Posterior cingulate gyrus (tissue), 11 donors: ENCODE measurements at regions not wholly inside any gene's neighbourhood (a gene's known extent, or its start where the extent isn't known, plus 50 kb on each side); places are given as distances from the start of the nearest gene placed in this dataset.

Experiments
- DNase-seq, 10 donors: peaks; one replicate each; pipeline versions ENCODE4 v3.0.0 to v3.0.0-alpha.2; 2020 to 2021; ENCODE audit warnings: mixed read lengths in 3 of 10
- intact Hi-C: fragments of 100-400 bp; cut with DNase I; formaldehyde crosslinking; loops from one replicate; pipeline ENCODE4 v1.15.1; 2023

DNA sequence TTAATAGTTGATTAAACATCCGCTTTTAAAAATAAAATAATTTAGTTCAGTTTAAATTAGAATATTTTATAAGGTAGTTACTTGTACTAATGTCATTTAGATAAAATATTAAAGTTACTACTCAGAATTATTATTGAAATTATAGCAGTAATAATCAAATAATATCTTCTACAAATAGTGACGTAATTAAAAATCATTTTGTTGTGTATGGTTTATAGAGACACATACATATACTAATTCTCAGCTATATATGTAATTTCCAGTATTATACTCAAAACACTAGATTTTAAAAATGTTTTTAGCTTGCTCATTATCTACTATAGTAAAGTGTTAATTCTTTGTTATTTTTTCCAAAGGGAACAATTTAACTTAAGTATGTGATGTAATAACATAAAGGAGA lies 435.2 kb upstream of the MANEA start:
- intact Hi-C loops, result no loop called here
- no peak for DNase-seq

DNA sequence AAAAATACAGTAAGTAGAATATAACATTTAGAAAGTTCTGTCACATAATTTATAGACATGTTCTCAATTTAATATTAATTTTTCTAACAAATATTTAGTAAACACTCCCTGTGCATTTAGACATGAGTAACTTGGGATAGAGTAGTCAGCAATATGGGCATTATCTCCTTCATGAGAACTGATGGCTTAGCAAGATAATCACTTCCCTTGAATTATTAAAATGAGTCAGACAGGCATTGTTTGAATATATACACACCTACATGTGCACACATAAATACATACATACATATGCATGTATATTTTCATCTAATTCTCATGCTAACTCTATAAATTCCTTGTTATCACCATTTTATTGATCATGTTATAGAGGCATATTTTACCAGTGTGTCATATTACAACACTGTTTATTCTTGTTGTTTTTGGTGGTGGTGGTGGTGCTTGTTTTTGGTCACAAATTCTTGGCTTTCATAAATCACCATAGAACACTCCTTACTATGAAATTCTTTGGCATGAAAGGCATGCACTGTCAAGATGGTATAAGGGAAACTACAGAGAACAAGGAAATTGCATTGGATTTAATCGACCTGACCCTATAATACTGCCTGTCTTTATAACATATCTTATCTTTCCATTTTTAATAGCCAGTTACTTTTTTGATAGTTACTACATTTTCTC lies 434.5 kb upstream of the MANEA start:
- no peak for DNase-seq
- intact Hi-C loops, result no loop called here

DNA sequence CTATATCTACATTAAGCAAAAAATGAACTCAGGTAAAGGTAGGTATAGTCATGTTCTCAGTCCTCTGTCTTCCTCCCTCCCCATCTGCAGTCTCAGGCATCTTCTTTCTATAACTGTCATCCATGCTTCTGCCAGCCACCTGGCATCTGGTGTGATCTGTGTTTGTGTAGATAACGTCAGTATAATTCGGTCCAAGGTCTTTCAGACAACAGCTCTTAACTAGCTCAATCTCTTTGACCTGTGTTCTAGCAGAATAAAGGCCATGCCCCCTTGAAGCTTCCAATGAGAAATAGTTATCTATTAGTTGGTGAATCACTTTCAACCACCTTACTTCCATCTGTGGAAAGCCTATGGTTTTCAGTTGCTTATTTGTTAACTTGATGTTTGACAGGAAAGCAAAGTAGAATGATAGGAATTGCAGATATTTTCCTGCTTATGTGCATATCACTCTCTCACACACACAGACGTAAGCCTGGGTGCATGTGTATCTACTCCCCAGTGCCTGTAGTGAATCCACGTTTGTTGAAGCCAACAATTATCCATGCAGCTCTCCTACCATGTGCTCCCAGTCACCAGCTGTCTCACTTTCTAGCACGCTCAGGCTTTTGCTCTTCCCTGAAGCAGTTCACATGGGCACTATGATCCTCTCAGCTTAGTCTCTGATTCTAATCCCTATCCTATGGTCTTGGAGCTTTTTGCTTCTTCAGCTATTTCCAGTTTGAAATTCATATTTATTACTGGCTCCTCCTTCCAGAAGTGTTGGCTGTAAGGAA lies 433.7 kb upstream of the MANEA start:
- no peak for DNase-seq
- intact Hi-C loops, result no loop called here

DNA sequence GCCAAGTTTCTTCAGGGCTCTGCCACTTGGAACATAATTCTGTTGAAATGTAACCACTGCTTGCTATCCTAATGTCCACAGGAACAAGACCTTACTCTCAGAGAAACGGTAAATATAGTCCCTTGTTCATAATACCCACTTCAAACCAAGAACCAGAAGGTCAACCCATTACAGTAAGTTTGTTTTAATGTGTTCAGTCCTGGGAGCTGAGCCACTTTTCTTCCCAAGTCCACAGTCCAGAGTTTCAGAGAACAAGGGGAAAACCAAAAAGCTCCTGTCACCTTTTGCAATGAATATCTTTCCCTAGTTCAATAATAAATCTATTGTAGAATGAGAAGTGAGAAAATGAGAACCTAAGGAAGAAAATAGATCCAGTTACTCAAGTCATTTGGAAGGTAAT lies 431.9 kb upstream of the MANEA start:
- intact Hi-C loops, result no loop called here
- DNase-seq, result no peak

DNA sequence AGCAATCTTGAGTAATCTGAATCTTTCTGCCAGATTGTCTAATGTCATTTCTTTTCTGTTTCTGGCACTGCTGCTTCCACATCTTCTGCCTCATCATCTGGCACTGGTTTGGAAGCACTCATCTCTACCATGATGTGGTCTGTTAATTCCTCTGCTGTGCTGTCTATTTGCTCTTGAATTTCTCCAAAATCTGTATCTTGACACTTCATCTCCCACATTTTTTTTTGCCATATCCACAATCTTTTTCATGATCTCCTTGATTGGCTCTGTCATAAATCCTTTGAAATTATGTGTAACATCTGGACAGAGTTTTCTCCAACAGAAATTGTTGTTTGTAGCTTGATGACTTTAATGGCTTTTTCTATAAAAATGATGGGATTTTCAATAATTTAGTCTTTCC lies 417.8 kb upstream of the MANEA start:
- intact Hi-C loops, result no loop called here
- DNase-seq, result no peak

DNA sequence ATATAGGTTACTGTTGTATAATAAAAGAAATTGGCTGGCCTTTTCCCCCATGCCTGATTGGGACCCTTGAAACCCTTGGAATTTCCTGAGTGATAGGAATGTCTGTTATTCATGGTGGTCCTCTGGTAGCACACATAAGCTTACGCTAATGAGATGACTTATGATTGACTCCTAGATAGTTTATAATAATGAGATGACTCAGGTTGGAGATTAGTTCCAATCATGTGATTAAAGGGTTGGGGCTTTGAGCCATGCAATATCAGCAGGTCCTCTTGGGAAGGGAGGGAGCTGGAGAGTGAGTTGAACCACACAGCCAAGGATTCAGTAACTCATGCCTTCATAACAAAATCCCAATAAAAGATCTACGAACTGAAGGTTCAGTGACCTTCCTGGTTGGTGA lies 407.6 kb upstream of the MANEA start:
- no peak for DNase-seq
- intact Hi-C loops, result no loop called here

DNA sequence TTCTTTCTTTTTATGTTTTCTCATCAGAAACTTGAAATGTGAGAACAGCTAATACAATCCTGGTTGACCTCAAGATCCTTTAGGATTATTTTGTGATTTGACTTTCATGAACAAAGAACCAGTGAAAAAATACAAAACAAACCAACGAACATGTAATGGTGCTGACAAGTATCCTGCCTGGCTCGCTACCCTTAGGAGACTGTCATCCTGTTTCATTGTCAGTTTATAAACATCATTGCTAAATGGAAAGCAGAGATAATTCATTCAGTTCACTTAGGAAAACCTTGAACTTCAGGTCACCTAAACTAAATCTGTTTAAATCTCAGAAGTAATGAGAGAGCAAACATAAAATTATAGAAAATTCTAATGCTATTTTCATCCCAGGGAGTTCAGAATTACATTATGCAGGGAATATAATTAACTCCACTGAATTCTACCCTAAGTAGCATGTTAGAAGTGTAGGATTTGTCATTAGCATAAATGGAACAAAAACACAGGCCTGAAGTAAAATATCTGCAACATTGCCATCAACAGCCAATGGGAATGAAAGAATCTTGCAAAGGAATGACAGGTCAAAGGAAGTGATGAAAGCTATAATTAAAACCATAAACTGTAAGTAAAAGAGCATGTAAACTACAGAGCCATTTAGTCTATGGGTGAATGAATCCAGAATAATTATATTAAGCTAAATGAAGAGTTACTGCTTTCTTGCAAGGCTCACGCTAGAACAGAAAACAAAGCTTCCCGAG lies 401.2 kb upstream of the MANEA start:
- no peak for DNase-seq
- intact Hi-C loops, result no loop called here

DNA sequence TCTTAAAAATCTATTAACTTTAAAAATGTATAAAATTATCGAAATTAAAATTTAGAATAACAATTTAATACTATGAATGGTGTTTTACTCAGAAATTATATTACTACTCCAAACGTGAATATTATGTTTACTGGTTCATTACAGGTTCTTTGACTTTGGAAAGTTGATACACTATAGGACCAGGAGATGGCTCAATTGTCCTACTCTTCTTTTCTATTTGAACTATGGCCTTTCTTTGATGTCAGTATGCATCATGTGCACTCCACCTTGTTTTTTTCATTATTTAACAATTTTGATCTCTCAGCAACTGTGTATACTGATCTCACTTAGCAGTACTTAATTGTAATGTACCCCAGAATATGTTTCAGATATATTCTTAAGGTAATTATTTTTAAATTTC lies 391.5 kb upstream of the MANEA start:
- no peak for DNase-seq

DNA sequence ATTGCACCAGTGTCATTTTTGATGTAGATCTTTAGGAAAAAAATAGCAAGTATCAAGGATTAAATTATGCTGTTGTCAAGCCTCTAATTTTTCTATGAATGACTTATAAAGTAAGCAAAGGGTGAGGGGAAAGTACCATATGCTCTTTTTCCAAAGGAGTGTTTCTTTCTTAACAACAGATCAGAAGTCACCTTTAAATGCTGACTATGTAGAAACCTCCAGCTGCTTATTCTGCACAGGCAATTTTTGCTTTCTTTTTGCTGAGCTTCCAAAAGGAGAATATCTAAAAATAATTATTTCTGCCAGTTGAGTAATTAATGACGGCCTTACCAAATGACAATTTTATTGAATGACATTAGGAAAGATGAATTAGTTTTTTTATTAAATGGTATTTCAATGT lies 390.6 kb upstream of the MANEA start:
- intact Hi-C loops, result no loop called here
- DNase-seq, result no peak

More for the DNA sequence above, 391.5 kb upstream of the MANEA start:
- intact Hi-C loops, result no loop called here

DNA sequence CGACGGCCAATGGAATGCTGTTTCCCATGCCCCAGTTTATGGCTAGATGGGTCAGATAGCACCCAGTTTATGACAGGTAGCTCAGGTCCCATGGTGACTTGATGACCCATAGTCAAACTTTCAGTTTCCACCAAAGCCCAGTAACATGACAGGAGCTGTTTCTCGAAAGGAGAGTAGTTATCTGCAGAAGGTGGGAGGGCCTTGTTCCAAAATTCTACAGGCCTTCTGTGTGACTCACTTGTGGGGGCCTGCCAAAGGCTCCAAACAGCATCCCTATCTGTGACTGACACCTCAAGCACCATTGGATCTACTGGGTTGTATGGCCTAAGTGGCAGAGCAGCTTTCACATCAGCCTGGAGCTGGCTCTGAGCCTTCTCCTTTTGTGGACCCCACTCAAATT lies 379.7 kb upstream of the MANEA start:
- DNase-seq, result no peak
- intact Hi-C loops, result no loop called here

DNA sequence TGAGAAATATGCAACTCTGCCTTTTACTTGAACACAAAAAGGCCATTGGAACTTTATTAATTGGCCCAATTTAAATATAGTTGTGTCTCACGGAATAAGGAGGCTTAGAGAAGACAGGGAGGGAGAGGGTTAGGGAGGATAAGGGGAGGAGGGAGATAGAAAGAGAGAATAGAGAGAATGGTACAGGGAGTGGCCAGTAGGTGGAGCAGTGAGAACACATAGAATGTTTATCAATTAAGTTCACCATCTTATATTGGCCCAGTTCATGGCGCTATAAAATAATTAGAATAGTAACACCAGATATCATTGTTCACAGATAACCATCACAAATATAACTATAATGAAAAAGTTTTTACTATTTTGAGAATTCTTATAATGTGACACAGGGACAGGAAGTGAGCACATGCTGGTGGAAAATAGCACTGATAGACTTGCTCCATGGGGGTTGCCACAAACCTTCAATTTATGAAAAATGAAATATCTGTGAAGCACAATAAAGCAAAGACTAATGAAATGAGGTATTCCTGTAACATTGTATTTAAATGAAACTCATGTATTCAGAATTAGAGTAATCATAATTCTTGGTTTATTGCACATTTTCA lies 374.1 kb upstream of the MANEA start:
- intact Hi-C loops, result no loop called here
- peak in 1 of 10 donors; percentile 8 for DNase-seq

DNA sequence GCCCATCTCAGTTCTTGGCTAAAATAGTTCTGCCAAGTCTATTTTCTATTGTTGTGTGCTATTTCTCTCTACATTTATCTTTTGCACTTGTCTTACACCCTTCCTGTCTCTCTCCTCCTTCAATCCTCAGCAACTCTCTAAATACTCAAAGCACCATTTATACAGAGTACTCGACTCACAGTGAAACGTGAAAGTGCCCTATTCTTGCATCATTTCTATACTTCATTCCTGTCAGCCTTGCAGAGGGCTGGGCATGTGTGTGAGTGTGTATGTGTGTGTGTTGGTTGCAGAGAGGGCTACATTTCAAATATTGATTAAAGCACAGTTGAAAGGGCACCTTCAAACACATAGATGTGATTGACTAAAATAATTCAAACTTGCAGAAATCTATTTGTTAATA lies 373.2 kb upstream of the MANEA start:
- DNase-seq, result no peak
- intact Hi-C loops, result no loop called here

DNA sequence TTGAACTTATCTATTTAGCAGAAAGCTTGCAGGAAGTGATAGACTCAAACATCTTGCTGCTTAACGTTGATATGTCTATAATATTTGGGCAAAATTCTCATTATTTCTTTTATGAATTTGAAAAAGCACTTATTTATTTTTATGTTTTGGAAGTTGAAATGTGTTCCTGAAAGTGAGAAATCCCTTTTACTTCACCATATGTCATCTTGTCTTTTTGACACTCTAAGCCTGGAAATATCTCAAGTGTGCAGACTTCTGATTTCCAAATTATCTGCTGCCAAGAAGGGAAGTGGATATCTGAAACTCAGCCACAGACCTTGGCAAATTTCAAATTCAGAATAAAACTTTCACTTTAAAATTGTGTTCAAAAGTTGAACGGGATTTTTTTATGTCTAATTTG lies 368.7 kb upstream of the MANEA start:
- no peak for DNase-seq
- intact Hi-C loops, result no loop called here

DNA sequence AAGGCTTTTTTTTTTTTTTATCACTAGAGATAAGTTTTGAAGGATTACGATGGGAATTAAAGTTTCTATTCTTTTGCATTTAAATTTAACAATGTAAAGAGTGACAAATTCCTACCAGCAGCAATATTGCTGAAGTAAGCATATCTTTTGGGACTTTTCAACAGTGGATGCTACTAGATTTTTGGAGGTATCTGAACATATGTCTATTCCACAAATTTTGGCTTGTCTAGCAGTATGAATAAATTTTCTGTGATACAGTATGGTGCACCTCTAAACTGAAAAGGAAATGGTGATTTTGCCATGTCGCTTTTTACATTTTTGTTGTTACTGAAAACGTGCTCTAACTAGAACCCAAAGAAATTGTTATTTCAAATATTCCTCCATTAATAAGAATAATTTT lies 368.3 kb upstream of the MANEA start:
- intact Hi-C loops, result no loop called here

DNA sequence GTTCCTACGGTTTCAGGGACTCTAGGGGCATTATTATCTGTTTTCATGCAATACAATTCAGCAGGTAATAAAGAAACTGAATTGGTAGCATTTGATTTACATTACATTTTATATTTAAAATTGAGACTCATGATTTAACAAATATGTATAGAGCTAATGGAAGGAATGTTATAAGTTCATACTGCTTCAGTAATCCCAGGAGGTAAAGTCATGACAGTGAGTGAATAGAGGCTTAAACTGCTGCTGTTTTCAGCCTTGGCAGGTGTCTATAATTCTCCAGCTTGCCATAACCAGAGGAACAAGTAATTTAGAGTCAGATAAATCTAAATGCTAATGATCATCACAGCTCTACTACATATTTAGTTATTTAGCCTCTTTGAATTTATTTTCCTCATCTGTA lies 360.8 kb upstream of the MANEA start:
- no peak for DNase-seq
- intact Hi-C loops, result no loop called here

More for the DNA sequence above, 368.3 kb upstream of the MANEA start:
- no peak for DNase-seq

DNA sequence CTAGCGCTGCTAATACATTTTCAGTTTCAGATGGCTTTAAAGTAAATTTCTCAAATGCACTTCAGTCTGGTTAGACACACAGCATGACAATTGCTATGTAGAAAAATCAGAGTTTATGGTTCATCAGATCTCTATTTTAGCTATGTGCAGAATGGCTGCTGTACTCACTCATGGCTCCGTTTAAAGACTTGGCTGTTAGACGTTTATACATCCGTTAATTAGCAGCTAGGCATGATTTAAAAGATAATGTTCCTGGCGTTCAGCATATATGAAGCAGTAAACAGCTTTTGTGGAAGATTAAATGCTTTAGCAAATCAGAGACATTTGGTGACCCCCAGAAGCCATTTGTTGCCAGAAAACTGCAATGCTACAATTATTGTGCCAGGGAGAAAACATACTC lies 350.0 kb upstream of the MANEA start:
- intact Hi-C loops, result no loop called here
- no peak for DNase-seq

DNA sequence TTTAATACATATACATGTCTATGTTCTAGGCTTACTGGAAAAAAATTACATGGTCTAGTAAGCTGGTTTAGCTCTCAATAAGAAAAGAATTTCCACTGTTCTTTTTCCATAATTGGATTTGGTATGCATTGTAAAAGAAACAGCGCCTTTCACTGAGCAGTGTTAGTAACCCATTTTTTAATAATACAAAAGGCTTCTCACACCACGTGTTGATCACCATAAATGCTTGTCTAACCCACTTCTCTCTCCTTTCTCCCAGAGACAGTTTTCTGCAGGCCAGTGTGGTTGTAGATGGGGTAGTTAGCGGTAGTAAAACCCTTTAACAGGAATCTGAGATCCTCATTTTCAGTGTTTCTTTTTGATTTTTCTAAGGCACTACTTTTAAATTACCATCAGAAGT lies 348.7 kb upstream of the MANEA start:
- intact Hi-C loops, result no loop called here
- DNase-seq, result no peak

DNA sequence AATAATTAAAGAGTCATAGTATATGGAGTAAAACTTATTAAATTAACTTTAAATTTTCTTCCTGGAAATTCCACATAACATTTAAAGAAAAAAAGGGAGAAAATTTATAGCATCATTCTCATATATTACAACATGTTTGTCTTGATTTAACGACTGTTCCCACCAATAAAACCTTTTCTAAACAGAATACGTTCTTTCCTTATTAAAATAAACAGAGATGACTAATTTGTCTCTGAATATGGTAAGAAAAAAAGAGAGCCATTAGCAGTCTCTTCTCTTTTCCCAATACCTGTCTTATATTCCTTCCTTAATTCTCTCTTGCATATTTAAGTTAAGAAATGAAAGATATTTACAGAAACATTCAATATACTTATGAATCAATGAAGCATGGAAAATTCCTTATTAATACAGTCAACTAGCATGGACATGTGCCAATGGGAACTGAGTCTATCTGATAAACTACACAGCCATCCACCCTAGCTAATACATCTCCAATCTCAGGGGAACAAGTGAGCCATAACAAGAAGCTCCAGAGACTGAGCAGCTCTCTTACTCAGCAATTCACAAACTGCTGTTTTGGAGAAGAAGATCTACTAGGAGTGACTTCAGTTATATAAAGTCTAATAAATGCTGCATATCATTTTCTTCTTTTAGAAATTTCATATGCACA lies 347.1 kb upstream of the MANEA start:
- intact Hi-C loops, result no loop called here
- no peak for DNase-seq

DNA sequence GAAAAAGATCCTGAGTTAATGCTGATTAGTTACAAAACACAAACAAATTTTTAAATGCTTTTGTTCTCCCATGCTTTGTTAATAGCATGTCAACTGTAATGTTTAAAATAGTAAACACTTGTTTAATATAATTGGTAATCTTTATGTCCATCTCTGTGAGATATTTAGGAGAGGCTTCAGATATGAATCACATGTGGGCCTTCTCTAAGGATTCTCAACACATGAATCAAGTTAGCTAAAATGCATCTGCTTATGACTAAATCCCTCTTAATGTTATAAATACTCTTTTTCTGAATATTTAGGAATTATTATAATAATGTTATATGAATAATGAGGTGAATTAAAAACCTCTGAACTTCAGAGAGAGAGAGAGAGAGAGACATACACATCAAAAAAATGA lies 345.9 kb upstream of the MANEA start:
- intact Hi-C loops, result no loop called here
- no peak for DNase-seq

DNA sequence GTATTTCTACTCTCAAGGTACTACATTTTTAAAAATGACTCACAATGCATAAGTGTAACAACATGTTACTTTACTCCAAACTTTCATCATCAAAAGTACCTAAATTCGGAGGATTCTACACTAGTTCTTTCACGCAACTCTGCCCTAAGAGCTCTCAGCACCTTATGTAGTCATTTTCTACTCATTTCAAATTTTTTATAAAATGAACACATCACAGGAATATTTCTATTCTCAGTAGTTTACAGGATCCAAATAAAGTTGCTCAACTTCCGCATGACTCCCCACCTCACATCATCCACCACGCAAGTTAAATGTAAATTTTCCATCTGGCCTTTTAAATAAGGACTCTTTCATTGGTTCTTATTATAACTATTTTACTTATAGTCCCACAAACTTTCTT lies 344.9 kb upstream of the MANEA start:
- intact Hi-C loops, result no loop called here
- DNase-seq, result no peak

DNA sequence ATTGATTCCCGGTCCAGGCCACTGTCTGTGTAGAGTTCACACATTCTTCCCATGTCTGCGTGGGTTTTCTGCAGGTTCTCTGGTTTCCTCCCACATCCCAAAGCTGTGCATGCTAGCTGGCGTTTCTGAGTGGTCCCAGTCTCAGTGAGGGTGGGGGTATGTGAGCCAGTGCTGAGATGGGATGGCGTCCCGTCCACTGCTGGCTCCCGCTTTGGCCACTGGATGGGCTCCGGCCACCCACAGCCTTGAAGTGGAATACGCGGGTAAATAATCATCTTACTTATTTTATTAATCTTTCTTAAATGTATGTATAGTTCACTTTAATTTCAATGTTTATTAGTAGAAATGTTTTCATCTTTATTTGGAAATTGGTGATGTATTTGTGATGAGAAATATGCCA lies 343.5 kb upstream of the MANEA start:
- DNase-seq, result peak in 3 of 10 donors; percentile 8 to 79 (median 56)

More for the DNA sequence above, 343.5 kb upstream of the MANEA start:
- intact Hi-C loops, result no loop called here
